ENCODE measurements at regions not wholly inside any gene's neighbourhood (a gene's known extent, or its start where the extent isn't known, plus 50 kb on each side); places are given as distances from the start of the nearest gene placed in this dataset.
"Not testable (repeated sequence)": the region's sequence is repeated elsewhere in the genome, so short reads cannot be mapped to it uniquely, and the experiment has no call there.

GRCh38 chr11:81986556-81987161 is 747.0 kb downstream of the FAM181B start:
- Mint-ChIP-seq H3K27me3 (no peaks in the 10 kb centered on the region), H3K27ac (no peak overlapping the region), H3K4me1 (no peaks in the 10 kb centered on the region), H3K36me3 (no peaks in the 10 kb centered on the region), H3K9me3 (peaks cover 7% of the 10 kb centered on the region), H3K4me3 (no peak overlapping the region)
- ATAC-seq (ENCODE audit: low read depth) (no peak), DNase-seq (no peak)
- POLR2A ChIA-PET = no interaction called here

GRCh38 chr11:81979448-81979847 is 754.2 kb downstream of the FAM181B start:
- Mint-ChIP-seq H3K9me3 (peaks cover 3% of the 10 kb centered on the region), H3K4me1 (no peaks in the 10 kb centered on the region), H3K27me3 (peaks cover 2% of the 10 kb centered on the region), H3K36me3 (no peaks in the 10 kb centered on the region), H3K27ac (no peak overlapping the region), H3K4me3 (no peak overlapping the region)
- DNase-seq (no peak), ATAC-seq (ENCODE audit: low read depth) (no peak)
- POLR2A ChIA-PET = no interaction called here

GRCh38 chr11:81975261-81975900 is 758.3 kb downstream of the FAM181B start:
- POLR2A ChIA-PET = no interaction called here

GRCh38 chr11:81970886-81971285 is 762.8 kb downstream of the FAM181B start:
- H3K4me3 Mint-ChIP-seq = no peak overlapping the region
- ATAC-seq (ENCODE audit: low read depth) = no peak
- H3K27ac Mint-ChIP-seq = no peak overlapping the region
- H3K36me3 Mint-ChIP-seq = no peaks in the 10 kb centered on the region
- H3K4me1 Mint-ChIP-seq = no peaks in the 10 kb centered on the region
- H3K27me3 Mint-ChIP-seq = no peaks in the 10 kb centered on the region
- H3K9me3 Mint-ChIP-seq = no peaks in the 10 kb centered on the region
- POLR2A ChIA-PET = no interaction called here
- no peak for DNase-seq

More at GRCh38 chr11:81975261-81975900, 758.3 kb downstream of the FAM181B start:
- DNase-seq (no peak), ATAC-seq (ENCODE audit: low read depth) (no peak)
- Mint-ChIP-seq H3K27ac (no peak overlapping the region), H3K9me3 (peaks cover 3% of the 10 kb centered on the region), H3K4me3 (no peak overlapping the region), H3K4me1 (no peaks in the 10 kb centered on the region), H3K36me3 (no peaks in the 10 kb centered on the region), H3K27me3 (peaks cover 2% of the 10 kb centered on the region)

GRCh38 chr11:81967242-81967641 is 766.4 kb downstream of the FAM181B start:
- Mint-ChIP-seq H3K27me3 (no peaks in the 10 kb centered on the region), H3K4me3 (no peak overlapping the region), H3K4me1 (peaks cover 8% of the 10 kb centered on the region), H3K36me3 (no peaks in the 10 kb centered on the region), H3K27ac (no peak overlapping the region), H3K9me3 (no peaks in the 10 kb centered on the region)
- ATAC-seq (ENCODE audit: low read depth) = no peak
- DNase-seq = no peak
- POLR2A ChIA-PET = no interaction called here

GRCh38 chr11:81966340-81966739 is 767.3 kb downstream of the FAM181B start:
- Mint-ChIP-seq H3K4me1 (peaks cover 8% of the 10 kb centered on the region), H3K36me3 (no peaks in the 10 kb centered on the region), H3K9me3 (no peaks in the 10 kb centered on the region), H3K27ac (no peak overlapping the region), H3K27me3 (no peaks in the 10 kb centered on the region), H3K4me3 (no peak overlapping the region)
- POLR2A ChIA-PET = no interaction called here
- DNase-seq (no peak), ATAC-seq (ENCODE audit: low read depth) (no peak)

GRCh38 chr11:81963018-81963417 is 770.6 kb downstream of the FAM181B start:
- ATAC-seq (ENCODE audit: low read depth) = no peak
- H3K27ac Mint-ChIP-seq = no peak overlapping the region

GRCh38 chr11:81960443-81960842 is 773.2 kb downstream of the FAM181B start:
- ATAC-seq (ENCODE audit: low read depth) = no peak
- Mint-ChIP-seq H3K27ac (no peak overlapping the region), H3K9me3 (peaks cover 2% of the 10 kb centered on the region)

More at GRCh38 chr11:81963018-81963417, 770.6 kb downstream of the FAM181B start:
- POLR2A ChIA-PET = no interaction called here
- DNase-seq = no peak
- no peaks in the 10 kb centered on the region for H3K9me3 Mint-ChIP-seq
- no peaks in the 10 kb centered on the region for H3K36me3 Mint-ChIP-seq
- peak overlapping the region; percentile 8 for H3K4me3 Mint-ChIP-seq
- H3K4me1 Mint-ChIP-seq = peaks cover 10% of the 10 kb centered on the region
- H3K27me3 Mint-ChIP-seq = no peaks in the 10 kb centered on the region

GRCh38 chr11:81959341-81959740 is 774.3 kb downstream of the FAM181B start:
- Mint-ChIP-seq H3K36me3 (no peaks in the 10 kb centered on the region), H3K27me3 (no peaks in the 10 kb centered on the region), H3K4me1 (peaks cover 10% of the 10 kb centered on the region), H3K9me3 (peaks cover 2% of the 10 kb centered on the region), H3K4me3 (no peak overlapping the region), H3K27ac (no peak overlapping the region)
- DNase-seq (no peak), ATAC-seq (ENCODE audit: low read depth) (no peak)
- POLR2A ChIA-PET = no interaction called here

More at GRCh38 chr11:81960443-81960842, 773.2 kb downstream of the FAM181B start:
- H3K36me3 Mint-ChIP-seq = no peaks in the 10 kb centered on the region
- no peaks in the 10 kb centered on the region for H3K27me3 Mint-ChIP-seq
- DNase-seq = no peak
- peaks cover 10% of the 10 kb centered on the region for H3K4me1 Mint-ChIP-seq
- POLR2A ChIA-PET = no interaction called here
- no peak overlapping the region for H3K4me3 Mint-ChIP-seq

GRCh38 chr11:81954301-81954700 is 779.4 kb downstream of the FAM181B start:
- DNase-seq; POLR2A ChIA-PET; H3K27ac Mint-ChIP-seq; ATAC-seq (ENCODE audit: low read depth); H3K36me3 Mint-ChIP-seq; H3K9me3 Mint-ChIP-seq; H3K4me3 Mint-ChIP-seq; H3K27me3 Mint-ChIP-seq; H3K4me1 Mint-ChIP-seq: not testable (repeated sequence)

GRCh38 chr11:81946831-81947230 is 786.8 kb downstream of the FAM181B start:
- Mint-ChIP-seq H3K4me3 (no peak overlapping the region), H3K27me3 (no peaks in the 10 kb centered on the region), H3K9me3 (peaks cover 4% of the 10 kb centered on the region), H3K27ac (no peak overlapping the region), H3K4me1 (peaks cover 2% of the 10 kb centered on the region), H3K36me3 (no peaks in the 10 kb centered on the region)
- POLR2A ChIA-PET = no interaction called here
- DNase-seq (no peak), ATAC-seq (ENCODE audit: low read depth) (no peak)

- H3K4me3 Mint-ChIP-seq = no peak overlapping the region
- no peaks in the 10 kb centered on the region for H3K27me3 Mint-ChIP-seq
- POLR2A ChIA-PET = no interaction called here
- H3K36me3 Mint-ChIP-seq = no peaks in the 10 kb centered on the region
- no peaks in the 10 kb centered on the region for H3K4me1 Mint-ChIP-seq
- H3K27ac Mint-ChIP-seq = no peak overlapping the region
- H3K9me3 Mint-ChIP-seq = peaks cover 2% of the 10 kb centered on the region
- no peak for ATAC-seq (ENCODE audit: low read depth)
- DNase-seq = no peak
These were observed 791.0 kb downstream of the FAM181B start for GRCh38 chr11:81942646-81943045.

GRCh38 chr11:81941998-81942397 is 791.7 kb downstream of the FAM181B start:
- no peak for DNase-seq
- no peak overlapping the region for H3K27ac Mint-ChIP-seq
- H3K4me3 Mint-ChIP-seq = no peak overlapping the region
- ATAC-seq (ENCODE audit: low read depth) = no peak
- peaks cover 2% of the 10 kb centered on the region for H3K9me3 Mint-ChIP-seq
- no peaks in the 10 kb centered on the region for H3K36me3 Mint-ChIP-seq
- H3K4me1 Mint-ChIP-seq = no peaks in the 10 kb centered on the region
- POLR2A ChIA-PET = no interaction called here
- no peaks in the 10 kb centered on the region for H3K27me3 Mint-ChIP-seq

- H3K27me3 Mint-ChIP-seq = peaks cover 2% of the 10 kb centered on the region
- no peaks in the 10 kb centered on the region for H3K9me3 Mint-ChIP-seq
- POLR2A ChIA-PET = no interaction called here
- no peaks in the 10 kb centered on the region for H3K36me3 Mint-ChIP-seq
- ATAC-seq (ENCODE audit: low read depth) (no peak), DNase-seq (no peak)
- H3K4me1 Mint-ChIP-seq = no peaks in the 10 kb centered on the region
- no peak overlapping the region for H3K27ac Mint-ChIP-seq
- no peak overlapping the region for H3K4me3 Mint-ChIP-seq
These were observed 801.4 kb downstream of the FAM181B start for GRCh38 chr11:81932303-81932702.
